Right cardiac atrium (tissue), 5 donors: ENCODE measurements at regions not wholly inside any gene's neighbourhood (a gene's known extent, or its start where the extent isn't known, plus 50 kb on each side); places are given as distances from the start of the nearest gene placed in this dataset.
A peak's percentile ranks its signal among the peaks of the same experiment; 100 is the strongest.
"Not testable (repeated sequence)": the region's sequence is repeated elsewhere in the genome, so short reads cannot be mapped to it uniquely, and the experiment has no call there.

Experiments
- ATAC-seq, 2 donors: fragments of 200-7000 bp; cut with Tn5 transposase; one replicate each; pipeline versions ENCODE4 v1.8.0 to v1.9.1; 2020; ENCODE audit warnings: moderate library complexity in 2 of 2, mild to moderate bottlenecking in 1 of 2
- DNase-seq, 3 donors: peaks; one replicate each; pipeline ENCODE4 v3.0.0-alpha.2; 2020
- H3K27ac ChIP-seq: one replicate; pipeline ENCODE4 v1.5.1; 2013; ENCODE audit warnings: mild to moderate bottlenecking, low read length, control low read depth, moderate library complexity
- H3K27me3 ChIP-seq: one replicate; pipeline ENCODE4 v1.6.1; 2013; ENCODE audit not compliant: control insufficient read depth, insufficient read depth
- H3K4me1 ChIP-seq: one replicate; pipeline ENCODE4 v1.6.1; 2013; ENCODE audit warnings: low read length; ENCODE audit not compliant: control insufficient read depth, insufficient read depth
- H3K4me3 ChIP-seq: one replicate; pipeline ENCODE4 v1.5.1; 2013; ENCODE audit warnings: low read length, control low read depth
- H3K9me3 ChIP-seq: one replicate; pipeline ENCODE4 v1.6.1; 2013; ENCODE audit warnings: low read length; ENCODE audit not compliant: control insufficient read depth
- WGBS: extraction: QIAGEN DNeasy Blood & Tissue Kit; methylation state at CpG from one replicate; pipeline ENCODE4 v1.1.7; 2013; 5-methylcytosine and 5-hydroxymethylcytosine counted together
- intact Hi-C, 4 donors: fragments of 100-400 bp; cut with DNase I; formaldehyde crosslinking; loops; one replicate each; pipeline versions ENCODE4 v1.11.0 to v1.14.0; 2022 to 2023
- donor health status: healthy with polysubstance abuse.
- donor health status: DM: no; HTN: yes; CAD: no.
- donor health status: DM: no; HTN: no; CAD: no.
- donor health status: DM: no; HTN: yes; CAD: no; lungs with severe emphysema.
- donor health status: DM: yes; HTN: yes; CAD: no.

GRCh38 chr10:21285742-21286331 is 239.6 kb downstream of the SKIDA1 start:
- intact Hi-C loops: loop anchor here in 1 of 4 donors (10.0 kb wide), 1 partner anchor 669 kb away; no protein-coding TSS in a partner anchor
- ATAC-seq: no peak

GRCh38 chr10:21285207-21285606 is 240.3 kb downstream of the SKIDA1 start:
- no peaks in the 10 kb centered on the region for H3K4me1 ChIP-seq
- no peak overlapping the region for H3K27ac ChIP-seq
- no peak for DNase-seq
- no peak for ATAC-seq
- WGBS: 94% methylated on average over 4 of the region's 4 CpGs
- H3K9me3 ChIP-seq: no peaks in the 10 kb centered on the region
- no peak overlapping the region for H3K4me3 ChIP-seq
- no peaks in the 10 kb centered on the region for H3K27me3 ChIP-seq
- intact Hi-C loops: loop anchor here in 1 of 4 donors (10.0 kb wide), 1 partner anchor 670 kb away; no protein-coding TSS in a partner anchor

More at GRCh38 chr10:21285742-21286331, 239.6 kb downstream of the SKIDA1 start:
- DNase-seq: no peak
- Histone ChIP-seq H3K4me3 (no peak overlapping the region), H3K27ac (no peak overlapping the region), H3K4me1 (no peaks in the 10 kb centered on the region), H3K27me3 (no peaks in the 10 kb centered on the region), H3K9me3 (no peaks in the 10 kb centered on the region)
- WGBS: 90% methylated on average over 4 of the region's 4 CpGs

- WGBS: 94% methylated on average over 2 of the region's 2 CpGs
- H3K4me3 ChIP-seq: no peak overlapping the region
- ATAC-seq (no peak), DNase-seq (no peak)
- no peaks in the 10 kb centered on the region for H3K9me3 ChIP-seq
- H3K27me3 ChIP-seq: no peaks in the 10 kb centered on the region
- H3K27ac ChIP-seq: no peak overlapping the region
- no peaks in the 10 kb centered on the region for H3K4me1 ChIP-seq
- intact Hi-C loops: loop anchor here in 2 of 4 donors (5.0 to 10.0 kb wide), 2 partner anchors 208 to 670 kb away; no protein-coding TSS in a partner anchor
These were observed 241.2 kb downstream of the SKIDA1 start for GRCh38 chr10:21284301-21284700.

GRCh38 chr10:21283053-21283452 is 242.4 kb downstream of the SKIDA1 start:
- H3K27me3 ChIP-seq, ATAC-seq, H3K4me3 ChIP-seq, H3K27ac ChIP-seq, H3K4me1 ChIP-seq, H3K9me3 ChIP-seq, DNase-seq: not testable (repeated sequence)
- intact Hi-C loops: loop anchor here in 2 of 4 donors (5.0 to 10.0 kb wide), 2 partner anchors 209 to 672 kb away; no protein-coding TSS in a partner anchor
- 89% methylated on average over 6 of the region's 6 CpGs for WGBS

GRCh38 chr10:21281765-21282484 is 243.6 kb downstream of the SKIDA1 start:
- Histone ChIP-seq H3K4me3 (no peak overlapping the region), H3K27ac (no peak overlapping the region), H3K27me3 (no peaks in the 10 kb centered on the region), H3K4me1 (no peaks in the 10 kb centered on the region), H3K9me3 (no peaks in the 10 kb centered on the region)
- ATAC-seq: no peak
- WGBS: 84% methylated on average over 8 of the region's 8 CpGs
- intact Hi-C loops: loop anchor here in 2 of 4 donors (5.0 to 10.0 kb wide), 2 partner anchors 210 to 673 kb away; no protein-coding TSS in a partner anchor
- no peak for DNase-seq

GRCh38 chr10:21280971-21281572 is 244.4 kb downstream of the SKIDA1 start:
- Histone ChIP-seq H3K27me3 (no peaks in the 10 kb centered on the region), H3K9me3 (no peaks in the 10 kb centered on the region), H3K4me3 (no peak overlapping the region), H3K27ac (no peak overlapping the region), H3K4me1 (no peaks in the 10 kb centered on the region)
- intact Hi-C loops: loop anchor here in 2 of 4 donors (5.0 to 10.0 kb wide), 2 partner anchors 211 to 674 kb away; no protein-coding TSS in a partner anchor
- ATAC-seq (no peak), DNase-seq (no peak)
- 96% methylated on average over 2 of the region's 2 CpGs for WGBS

GRCh38 chr10:21280037-21280436 is 245.4 kb downstream of the SKIDA1 start:
- H3K9me3 ChIP-seq: no peaks in the 10 kb centered on the region
- no peak for ATAC-seq
- no peak for DNase-seq
- H3K27ac ChIP-seq: no peak overlapping the region
- H3K27me3 ChIP-seq: no peaks in the 10 kb centered on the region
- H3K4me3 ChIP-seq: no peak overlapping the region
- intact Hi-C loops: loop anchor here in 2 of 4 donors (5.0 to 10.0 kb wide), 2 partner anchors 212 to 675 kb away; no protein-coding TSS in a partner anchor
- no peaks in the 10 kb centered on the region for H3K4me1 ChIP-seq
- 96% methylated on average over 5 of the region's 5 CpGs for WGBS

GRCh38 chr10:21279217-21279575 is 246.3 kb downstream of the SKIDA1 start:
- Histone ChIP-seq H3K27ac (no peak overlapping the region), H3K4me3 (no peak overlapping the region), H3K9me3 (no peaks in the 10 kb centered on the region), H3K27me3 (no peaks in the 10 kb centered on the region), H3K4me1 (no peaks in the 10 kb centered on the region)
- peak in 1 of 2 donors; percentile 53 for ATAC-seq
- intact Hi-C loops: loop anchor here (2.0 to 10.0 kb wide), 5 partner anchors 216 to 673 kb away; no protein-coding TSS in a partner anchor
- 93% methylated on average over 3 of the region's 3 CpGs for WGBS
- DNase-seq: no peak

GRCh38 chr10:21278491-21279216 is 246.8 kb downstream of the SKIDA1 start:
- H3K27me3 ChIP-seq: no peaks in the 10 kb centered on the region
- ATAC-seq: peak; percentile 97 to 98
- whole genome bisulfite sequencing: 33% methylated on average over 8 of the region's 8 CpGs

GRCh38 chr10:21273400-21273968 is 252.0 kb downstream of the SKIDA1 start:
- intact Hi-C loops: loop anchor here (10.0 kb wide), 2 partner anchors 221 to 461 kb away; no protein-coding TSS in a partner anchor
- Histone ChIP-seq H3K9me3 (no peaks in the 10 kb centered on the region), H3K4me1 (no peaks in the 10 kb centered on the region), H3K27me3 (no peaks in the 10 kb centered on the region), H3K4me3 (no peak overlapping the region), H3K27ac (no peak overlapping the region)
- 86% methylated on average over 3 of the region's 3 CpGs for WGBS
- peak in 1 of 2 donors; percentile 70 for ATAC-seq
- no peak for DNase-seq

More at GRCh38 chr10:21278491-21279216, 246.8 kb downstream of the SKIDA1 start:
- Histone ChIP-seq H3K4me3 (no peak overlapping the region), H3K4me1 (no peaks in the 10 kb centered on the region), H3K27ac (no peak overlapping the region), H3K9me3 (no peaks in the 10 kb centered on the region)
- intact Hi-C loops: loop anchor here (2.0 to 10.0 kb wide), 5 partner anchors 216 to 674 kb away; no protein-coding TSS in a partner anchor
- peak; percentile 96 to 99 (median 96) for DNase-seq
